Forelimb muscle (tissue), 1 donor: ENCODE measurements at regions not wholly inside any gene's neighbourhood (a gene's known extent, or its start where the extent isn't known, plus 50 kb on each side); places are given as distances from the start of the nearest gene placed in this dataset.

Source experiments
- DNase-seq: peaks from one replicate; pipeline ENCODE4 v3.0.0-alpha.2; 2013; ENCODE audit warnings: low read depth

- no peak for DNase-seq
Measured at GRCh38 chr14:94924189-94924588, 154.3 kb upstream of the GSC start.

GRCh38 chr14:94923786-94924185 is 153.9 kb upstream of the GSC start:
- no peak for DNase-seq

GRCh38 chr14:94922595-94923239 is 152.8 kb upstream of the GSC start:
- DNase-seq = no peak

- no peak for DNase-seq
Measured at GRCh38 chr14:94921882-94922585, 152.1 kb upstream of the GSC start.

- no peak for DNase-seq
Measured at GRCh38 chr14:94921456-94921855, 151.5 kb upstream of the GSC start.

GRCh38 chr14:94919896-94920295 is 150.0 kb upstream of the GSC start:
- DNase-seq = no peak

- DNase-seq = no peak
Measured at GRCh38 chr14:94918896-94919295, 149.0 kb upstream of the GSC start.

- no peak for DNase-seq
Measured at GRCh38 chr14:94917041-94917600, 147.2 kb upstream of the GSC start.

- no peak for DNase-seq
Measured at GRCh38 chr14:94914191-94914590, 144.3 kb upstream of the GSC start.

GRCh38 chr14:94907626-94908261 is 137.8 kb upstream of the GSC start:
- DNase-seq = no peak

- DNase-seq = no peak
Measured at GRCh38 chr14:94906991-94907587, 137.2 kb upstream of the GSC start.

- DNase-seq = no peak
Measured at GRCh38 chr14:94906577-94906976, 136.7 kb upstream of the GSC start.

- no peak for DNase-seq
Measured at GRCh38 chr14:94904636-94905035, 134.7 kb upstream of the GSC start.

- no peak for DNase-seq
Measured at GRCh38 chr14:94903883-94904282, 134.0 kb upstream of the GSC start.

- no peak for DNase-seq
Measured at GRCh38 chr14:94903338-94903737, 133.4 kb upstream of the GSC start.

GRCh38 chr14:94897561-94897960 is 127.6 kb upstream of the GSC start:
- DNase-seq = no peak

GRCh38 chr14:94897082-94897481 is 127.2 kb upstream of the GSC start:
- DNase-seq = no peak

- DNase-seq = no peak
Measured at GRCh38 chr14:94893411-94894160, 123.7 kb upstream of the GSC start.

- no peak for DNase-seq
Measured at GRCh38 chr14:94890785-94891184, 120.9 kb upstream of the GSC start.

- DNase-seq = no peak
Measured at GRCh38 chr14:94889520-94890312, 119.8 kb upstream of the GSC start.

- DNase-seq = no peak
Measured at GRCh38 chr14:94888121-94888520, 118.2 kb upstream of the GSC start.
